GM21423 (cell line): ENCODE measurements at regions not wholly inside any gene's neighbourhood (a gene's known extent, or its start where the extent isn't known, plus 50 kb on each side); places are given as distances from the start of the nearest gene placed in this dataset.

Experiments
- ATAC-seq: cut with Tn5 transposase; IDR thresholded peaks from one replicate; pipeline ENCODE4 v1.9.1; 2021; ENCODE audit warnings: mild to moderate bottlenecking, moderate library complexity; ENCODE audit not compliant: unreplicated experiment

- no peak for ATAC-seq
Observed at GRCh38 chr1:168782559-168783116, 53.6 kb upstream of the DPT start.

- ATAC-seq = no peak
Observed at GRCh38 chr1:168783458-168784210, 54.6 kb upstream of the DPT start.

- ATAC-seq = no peak
Observed at GRCh38 chr1:168786476-168787330, 57.7 kb upstream of the DPT start.

DNA sequence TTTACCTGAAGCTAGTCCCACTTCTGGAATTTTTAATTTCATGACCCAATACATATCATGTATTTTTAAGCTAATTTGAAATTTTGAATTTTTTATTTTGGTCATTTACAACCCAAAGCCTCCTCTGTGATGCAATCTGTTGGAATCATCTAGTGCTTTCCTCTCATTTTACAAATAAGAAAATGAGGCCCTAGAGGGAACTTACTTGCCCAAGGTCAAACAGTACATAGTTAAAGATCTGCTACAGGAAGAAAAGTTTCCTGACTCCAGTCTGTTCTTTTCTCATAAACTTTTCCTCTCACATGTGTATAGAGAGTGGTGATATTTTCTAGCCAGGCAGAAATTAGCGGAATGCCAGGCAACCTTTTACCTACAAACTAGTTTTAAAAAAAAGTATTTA lies 59.3 kb upstream of the DPT start:
- no peak for ATAC-seq

GRCh38 chr1:168789501-168789900 lies 60.5 kb upstream of the DPT start:
- ATAC-seq = no peak

- no peak for ATAC-seq
Observed at GRCh38 chr1:168792142-168792541, 63.1 kb upstream of the DPT start.

GRCh38 chr1:168792592-168793125 lies 63.7 kb upstream of the DPT start:
- no peak for ATAC-seq

DNA sequence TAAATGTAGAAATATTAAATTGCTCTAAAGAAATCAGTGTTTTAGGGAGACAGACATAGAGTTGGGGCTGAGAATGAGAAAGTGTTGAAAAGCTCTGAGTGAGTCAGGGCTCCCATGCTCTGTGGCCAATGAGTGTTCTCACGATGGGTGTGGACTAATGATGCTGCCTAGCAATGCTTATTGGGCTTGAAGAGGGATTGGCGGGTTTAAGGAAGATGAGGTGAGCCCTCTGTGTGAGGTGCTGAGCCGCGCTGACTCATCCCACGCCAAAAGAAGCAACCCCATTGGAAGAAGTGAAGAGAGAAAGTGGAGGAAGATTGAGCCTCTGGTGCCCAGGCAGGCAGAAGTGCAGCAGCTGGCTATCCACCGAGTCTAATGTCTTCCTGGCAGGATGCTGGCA lies 65.1 kb upstream of the DPT start:
- ATAC-seq = no peak

DNA sequence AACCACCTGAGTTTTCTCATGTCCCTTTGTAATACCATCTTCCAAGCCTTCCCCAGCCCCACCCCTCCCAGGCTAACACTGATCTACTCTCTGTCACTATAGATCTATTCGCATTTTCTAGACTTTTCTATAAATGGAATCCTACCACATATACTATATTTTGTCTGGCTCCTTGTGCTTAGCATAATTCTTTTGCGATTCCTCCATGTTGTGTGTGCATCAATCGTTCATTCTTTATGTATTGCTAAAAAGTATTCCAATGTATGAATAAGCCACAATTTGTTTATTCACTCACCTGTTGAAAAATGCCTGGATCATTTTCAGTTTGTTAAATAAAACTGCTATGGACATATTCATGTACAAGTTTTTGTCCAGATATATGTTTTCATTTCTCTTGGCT lies 66.7 kb upstream of the DPT start:
- ATAC-seq = no peak

GRCh38 chr1:168799927-168800605 lies 71.1 kb upstream of the DPT start:
- ATAC-seq = no peak

- ATAC-seq = no peak
Observed at GRCh38 chr1:168801032-168801745, 72.2 kb upstream of the DPT start.

- ATAC-seq = no peak
Observed at GRCh38 chr1:168803806-168804510, 75.0 kb upstream of the DPT start.

DNA sequence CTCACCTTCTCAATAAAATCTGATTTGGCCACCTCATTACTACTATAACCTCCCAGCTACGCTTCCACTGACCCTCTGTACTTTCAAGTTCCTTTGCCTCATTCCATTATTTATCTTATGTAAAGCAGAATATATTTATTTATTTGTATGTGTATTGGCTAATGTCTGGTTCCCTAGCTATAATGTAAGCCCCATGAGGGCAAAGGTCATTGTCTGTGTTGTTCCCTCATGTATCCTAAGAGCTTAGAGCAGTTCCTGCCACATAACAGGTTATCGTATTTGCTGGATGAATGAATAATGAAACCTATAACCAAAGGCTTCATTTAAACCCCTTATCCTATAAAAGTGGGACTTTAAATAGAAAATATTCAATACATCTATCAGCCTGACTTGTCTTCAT lies 77.9 kb upstream of the DPT start:
- ATAC-seq = no peak

DNA sequence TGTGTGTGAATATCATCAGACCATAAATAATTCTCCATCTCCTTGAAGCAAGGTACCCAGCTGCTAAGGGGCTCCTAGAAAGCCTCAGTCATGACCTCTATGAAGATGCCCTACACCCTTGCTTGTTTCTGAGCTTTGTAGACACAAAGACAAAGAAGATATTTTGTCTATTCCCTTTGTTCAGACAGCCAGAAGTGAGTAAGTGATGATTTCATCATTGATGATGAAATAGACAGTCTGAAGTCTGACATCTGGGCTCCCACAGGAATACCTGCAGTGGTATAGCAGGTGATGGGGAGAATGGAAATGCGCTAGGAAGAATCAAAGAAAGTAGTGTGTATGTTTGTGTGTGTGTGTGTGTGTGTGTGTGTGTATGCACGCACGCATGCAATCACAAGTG lies 82.2 kb upstream of the DPT start:
- no peak for ATAC-seq

GRCh38 chr1:168819668-168820067 lies 90.7 kb upstream of the DPT start:
- no peak for ATAC-seq

DNA sequence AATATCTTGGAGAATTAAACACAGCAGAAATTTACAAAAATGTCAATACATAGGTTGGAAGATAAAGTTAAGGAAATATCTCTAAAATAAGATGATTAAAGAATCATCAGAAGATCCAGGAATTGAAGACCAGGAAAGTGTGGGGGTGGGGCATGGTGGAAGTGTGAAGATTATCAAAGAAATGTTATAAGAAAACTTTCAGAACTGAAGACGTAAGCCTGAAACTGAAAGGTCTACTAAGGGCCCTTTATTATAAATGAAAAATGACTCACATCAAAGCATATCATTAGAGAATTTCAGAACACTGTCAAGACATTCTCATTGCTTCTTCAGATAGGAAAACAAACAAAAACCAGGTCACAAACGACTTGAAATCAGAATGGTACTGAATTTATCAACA lies 92.4 kb upstream of the DPT start:
- no peak for ATAC-seq

DNA sequence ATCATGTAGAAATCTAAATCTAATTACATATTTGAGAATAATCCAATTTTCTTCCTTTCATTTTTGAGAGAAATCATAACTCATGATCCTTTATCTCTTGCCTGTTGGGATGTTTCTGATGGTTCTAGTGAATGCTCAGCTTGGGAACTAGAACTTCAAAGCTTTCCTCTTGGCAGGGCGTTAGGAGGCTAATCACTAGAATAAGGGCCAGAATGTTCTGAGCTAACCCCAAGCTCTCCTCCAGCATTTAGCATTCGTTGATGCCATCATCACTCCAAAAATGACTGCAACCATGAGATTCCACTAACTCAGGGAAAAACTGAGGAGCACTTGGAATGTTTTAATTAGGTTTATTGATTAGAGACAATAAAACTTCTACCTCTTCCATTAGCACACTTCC lies 93.9 kb upstream of the DPT start:
- ATAC-seq = no peak

- no peak for ATAC-seq
Observed at GRCh38 chr1:168823988-168824387, 95.0 kb upstream of the DPT start.

DNA sequence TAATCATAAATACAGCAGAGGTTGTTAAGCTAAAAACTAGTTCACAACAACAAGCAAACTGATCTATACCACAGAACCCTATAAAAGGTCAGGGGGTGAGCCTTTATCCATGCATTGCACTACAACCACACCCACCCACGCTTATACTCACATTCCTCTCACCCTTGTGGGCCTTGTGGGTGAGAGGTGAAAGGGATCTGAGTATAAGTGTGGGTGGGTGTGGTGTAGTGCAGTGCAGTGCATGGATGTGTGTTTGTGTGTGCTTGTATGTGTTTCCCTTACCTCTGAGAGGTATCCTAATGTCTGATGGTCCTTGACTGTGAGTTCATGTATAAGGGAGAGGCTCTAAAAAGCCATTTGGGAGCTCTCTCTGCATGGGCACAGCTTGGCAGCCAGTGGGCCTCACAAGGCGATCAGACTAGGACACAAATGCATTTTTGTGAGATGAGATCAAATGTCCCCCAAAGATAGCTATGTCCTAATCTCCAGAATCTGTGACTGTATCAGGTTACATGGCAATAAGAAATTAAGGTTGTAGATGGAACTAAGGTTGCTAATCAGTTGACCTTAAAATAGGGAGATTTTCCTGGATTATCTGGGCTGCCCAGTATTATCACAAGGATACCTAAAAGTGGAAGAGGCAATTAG lies 95.5 kb upstream of the DPT start:
- ATAC-seq = no peak
